ENCODE measurements at regions not wholly inside any gene's neighbourhood (a gene's known extent, or its start where the extent isn't known, plus 50 kb on each side); places are given as distances from the start of the nearest gene placed in this dataset.

GRCh38 chr13:54226876-54227275 is 1198.3 kb downstream of the OLFM4 start:
- Histone ChIP-seq H4K20me1 (ENCODE audit: control insufficient read depth, insufficient read depth, low read depth, low read length) (no peaks in the 10 kb centered on the region), H3K4me2 (ENCODE audit: low read length) (no peak overlapping the region), H3K9me3 (ENCODE audit: control insufficient read depth, insufficient read depth, low read length) (no peaks in the 10 kb centered on the region), H3K9me2 (replicated peaks; ENCODE audit: control insufficient read depth, low read length) (no peaks in the 10 kb centered on the region), H3F3A (ENCODE audit: control insufficient read depth, insufficient read depth) (no peaks in the 10 kb centered on the region), H3K27me3 (ENCODE audit: control insufficient read depth, low read length) (no peaks in the 10 kb centered on the region), H3K36me3 (ENCODE audit: control insufficient read depth, low read length) (no peaks in the 10 kb centered on the region), H3K79me2 (ENCODE audit: control insufficient read depth, low read length) (no peaks in the 10 kb centered on the region), H3K27ac (ENCODE audit: low read depth, low read length) (no peak overlapping the region), H3K4me3 (ENCODE audit: low read length) (no peak overlapping the region), H3K4me1 (ENCODE audit: control insufficient read depth, low read length) (no peaks in the 10 kb centered on the region)
- TF ChIP-seq, protein P1, sequence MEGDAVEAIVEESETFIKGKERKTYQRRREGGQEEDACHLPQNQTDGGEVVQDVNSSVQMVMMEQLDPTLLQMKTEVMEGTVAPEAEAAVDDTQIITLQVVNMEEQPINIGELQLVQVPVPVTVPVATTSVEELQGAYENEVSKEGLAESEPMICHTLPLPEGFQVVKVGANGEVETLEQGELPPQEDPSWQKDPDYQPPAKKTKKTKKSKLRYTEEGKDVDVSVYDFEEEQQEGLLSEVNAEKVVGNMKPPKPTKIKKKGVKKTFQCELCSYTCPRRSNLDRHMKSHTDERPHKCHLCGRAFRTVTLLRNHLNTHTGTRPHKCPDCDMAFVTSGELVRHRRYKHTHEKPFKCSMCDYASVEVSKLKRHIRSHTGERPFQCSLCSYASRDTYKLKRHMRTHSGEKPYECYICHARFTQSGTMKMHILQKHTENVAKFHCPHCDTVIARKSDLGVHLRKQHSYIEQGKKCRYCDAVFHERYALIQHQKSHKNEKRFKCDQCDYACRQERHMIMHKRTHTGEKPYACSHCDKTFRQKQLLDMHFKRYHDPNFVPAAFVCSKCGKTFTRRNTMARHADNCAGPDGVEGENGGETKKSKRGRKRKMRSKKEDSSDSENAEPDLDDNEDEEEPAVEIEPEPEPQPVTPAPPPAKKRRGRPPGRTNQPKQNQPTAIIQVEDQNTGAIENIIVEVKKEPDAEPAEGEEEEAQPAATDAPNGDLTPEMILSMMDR (IDR thresholded peaks at IDR 0.05; ENCODE audit: low read depth, low read length, poor library complexity, severe bottlenecking): no peak
- no peak for TF ChIP-seq EZH2phosphoT487 (IDR thresholded peaks at IDR 0.05; ENCODE audit: borderline replicate concordance, low read length)

GRCh38 chr13:54232700-54233099 is 1204.1 kb downstream of the OLFM4 start:
- Histone ChIP-seq H3F3A (ENCODE audit: control insufficient read depth, insufficient read depth) (no peaks in the 10 kb centered on the region), H3K27ac (ENCODE audit: low read depth, low read length) (no peak overlapping the region), H3K9me3 (ENCODE audit: control insufficient read depth, insufficient read depth, low read length) (no peaks in the 10 kb centered on the region), H3K4me3 (ENCODE audit: low read length) (no peak overlapping the region), H4K20me1 (ENCODE audit: control insufficient read depth, insufficient read depth, low read depth, low read length) (no peaks in the 10 kb centered on the region), H3K4me1 (ENCODE audit: control insufficient read depth, low read length) (no peaks in the 10 kb centered on the region), H3K9me2 (replicated peaks; ENCODE audit: control insufficient read depth, low read length) (no peaks in the 10 kb centered on the region), H3K36me3 (ENCODE audit: control insufficient read depth, low read length) (no peaks in the 10 kb centered on the region), H3K79me2 (ENCODE audit: control insufficient read depth, low read length) (no peaks in the 10 kb centered on the region), H3K27me3 (ENCODE audit: control insufficient read depth, low read length) (no peaks in the 10 kb centered on the region), H3K4me2 (ENCODE audit: low read length) (no peak overlapping the region)
- no peak for TF ChIP-seq EZH2phosphoT487 (IDR thresholded peaks at IDR 0.05; ENCODE audit: borderline replicate concordance, low read length)
- TF ChIP-seq, protein P1 (IDR thresholded peaks at IDR 0.05; ENCODE audit: low read depth, low read length, poor library complexity, severe bottlenecking): no peak

GRCh38 chr13:54234607-54235006 is 1206.0 kb downstream of the OLFM4 start:
- no peak overlapping the region for H3K27ac ChIP-seq (ENCODE audit: low read depth, low read length)
- no peaks in the 10 kb centered on the region for H3K4me1 ChIP-seq (ENCODE audit: control insufficient read depth, low read length)
- no peaks in the 10 kb centered on the region for H4K20me1 ChIP-seq (ENCODE audit: control insufficient read depth, insufficient read depth, low read depth, low read length)
- H3K9me3 ChIP-seq (ENCODE audit: control insufficient read depth, insufficient read depth, low read length): no peaks in the 10 kb centered on the region
- H3K27me3 ChIP-seq (ENCODE audit: control insufficient read depth, low read length): no peaks in the 10 kb centered on the region
- H3K9me2 ChIP-seq (replicated peaks; ENCODE audit: control insufficient read depth, low read length): no peaks in the 10 kb centered on the region
- H3F3A ChIP-seq (ENCODE audit: control insufficient read depth, insufficient read depth): no peaks in the 10 kb centered on the region
- no peak overlapping the region for H3K4me2 ChIP-seq (ENCODE audit: low read length)
- H3K79me2 ChIP-seq (ENCODE audit: control insufficient read depth, low read length): no peaks in the 10 kb centered on the region
- H3K4me3 ChIP-seq (ENCODE audit: low read length): no peak overlapping the region
- TF ChIP-seq, protein P1 (IDR thresholded peaks at IDR 0.05; ENCODE audit: low read depth, low read length, poor library complexity, severe bottlenecking): no peak
- no peak for TF ChIP-seq EZH2phosphoT487 (IDR thresholded peaks at IDR 0.05; ENCODE audit: borderline replicate concordance, low read length)
- no peaks in the 10 kb centered on the region for H3K36me3 ChIP-seq (ENCODE audit: control insufficient read depth, low read length)

DNA sequence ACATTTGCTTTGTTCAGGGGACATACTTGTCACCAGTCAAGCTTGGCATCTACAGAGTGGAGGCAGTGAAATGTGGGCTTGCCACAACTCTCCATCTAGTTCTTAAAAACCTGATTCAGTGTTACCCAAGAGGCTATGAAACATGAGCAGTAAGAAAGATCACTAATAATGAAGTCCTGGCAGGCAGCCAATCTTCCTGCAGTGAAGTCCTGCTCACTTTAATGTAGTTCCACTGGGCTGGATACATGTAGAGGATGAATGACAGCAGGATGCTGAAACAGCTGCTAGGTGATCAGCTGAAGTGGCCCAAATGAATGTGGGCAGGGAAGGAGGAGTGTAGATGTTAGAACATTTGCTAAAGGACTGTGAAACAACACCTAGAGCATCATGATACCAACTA is 1213.1 kb downstream of the OLFM4 start:
- Histone ChIP-seq H3K27ac (ENCODE audit: low read depth, low read length) (no peak overlapping the region), H3K9me2 (replicated peaks; ENCODE audit: control insufficient read depth, low read length) (no peaks in the 10 kb centered on the region), H3K4me3 (ENCODE audit: low read length) (no peak overlapping the region), H3K79me2 (ENCODE audit: control insufficient read depth, low read length) (no peaks in the 10 kb centered on the region), H3K27me3 (ENCODE audit: control insufficient read depth, low read length) (no peaks in the 10 kb centered on the region), H3K36me3 (ENCODE audit: control insufficient read depth, low read length) (no peaks in the 10 kb centered on the region), H3K9me3 (ENCODE audit: control insufficient read depth, insufficient read depth, low read length) (no peaks in the 10 kb centered on the region), H3K4me1 (ENCODE audit: control insufficient read depth, low read length) (no peaks in the 10 kb centered on the region), H4K20me1 (ENCODE audit: control insufficient read depth, insufficient read depth, low read depth, low read length) (no peaks in the 10 kb centered on the region), H3K4me2 (ENCODE audit: low read length) (no peak overlapping the region), H3F3A (ENCODE audit: control insufficient read depth, insufficient read depth) (no peaks in the 10 kb centered on the region)
- no peak for TF ChIP-seq EZH2phosphoT487 (IDR thresholded peaks at IDR 0.05; ENCODE audit: borderline replicate concordance, low read length)
- TF ChIP-seq, protein P1 (IDR thresholded peaks at IDR 0.05; ENCODE audit: low read depth, low read length, poor library complexity, severe bottlenecking): no peak
